Kasumi-1 (cell line): ENCODE measurements at regions not wholly inside any gene's neighbourhood (a gene's known extent, or its start where the extent isn't known, plus 50 kb on each side); places are given as distances from the start of the nearest gene placed in this dataset.
"Not testable (repeated sequence)": the region's sequence is repeated elsewhere in the genome, so short reads cannot be mapped to it uniquely, and the experiment has no call there.

Experiments used
- DNase-seq, 2 experiments: peaks; one replicate each; lab custom pipeline; 2025; lab: John Stamatoyannopoulos, UW

DNA sequence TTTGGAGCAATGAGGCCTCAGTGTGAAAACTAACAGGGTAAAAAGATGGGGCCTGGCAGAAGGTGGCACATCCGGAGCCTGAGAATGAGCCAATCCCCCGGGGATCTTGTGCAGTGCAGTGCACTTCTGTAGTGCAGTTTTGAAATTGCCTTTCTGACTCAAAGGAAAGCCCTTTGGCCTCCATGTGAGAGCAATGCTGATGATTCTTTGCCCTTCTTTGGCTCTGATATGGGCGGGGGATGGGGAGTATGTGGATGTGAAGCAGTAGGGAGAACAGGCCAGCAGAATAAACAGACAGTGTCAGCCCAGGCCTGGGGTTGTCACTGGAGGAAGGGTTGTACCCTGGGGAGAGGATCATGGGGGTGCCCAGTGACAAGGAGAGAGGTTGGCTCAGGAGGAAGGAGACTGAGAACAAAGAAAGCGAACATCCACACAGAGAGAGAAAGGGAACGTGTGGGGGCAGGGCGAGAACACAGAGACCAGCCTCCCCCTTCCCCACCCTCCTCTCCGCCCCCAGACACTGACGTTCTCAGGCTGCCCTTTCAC is 351.2 kb downstream of the CDC5L start:
- no peak for DNase-seq

DNA sequence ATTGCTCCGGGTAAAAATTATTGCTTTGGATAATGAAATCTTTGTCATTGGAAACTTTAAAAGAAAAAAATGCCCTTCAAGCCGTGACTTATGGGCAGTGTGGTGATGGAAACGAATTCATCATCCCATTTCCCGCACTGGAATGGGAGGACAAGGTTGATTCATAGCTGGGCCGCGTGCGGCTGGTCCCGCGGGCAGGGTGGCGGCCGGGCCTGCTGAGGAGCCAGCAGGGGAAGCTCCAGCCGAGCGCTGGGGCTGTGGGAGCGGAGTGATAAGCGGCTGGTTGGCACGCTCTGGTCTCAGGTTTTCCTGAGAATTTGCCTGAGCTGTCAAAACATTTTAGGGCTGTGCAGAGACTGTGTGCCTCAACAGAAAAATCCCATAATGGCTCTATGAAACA is 351.7 kb downstream of the CDC5L start:
- DNase-seq: no peak

DNA sequence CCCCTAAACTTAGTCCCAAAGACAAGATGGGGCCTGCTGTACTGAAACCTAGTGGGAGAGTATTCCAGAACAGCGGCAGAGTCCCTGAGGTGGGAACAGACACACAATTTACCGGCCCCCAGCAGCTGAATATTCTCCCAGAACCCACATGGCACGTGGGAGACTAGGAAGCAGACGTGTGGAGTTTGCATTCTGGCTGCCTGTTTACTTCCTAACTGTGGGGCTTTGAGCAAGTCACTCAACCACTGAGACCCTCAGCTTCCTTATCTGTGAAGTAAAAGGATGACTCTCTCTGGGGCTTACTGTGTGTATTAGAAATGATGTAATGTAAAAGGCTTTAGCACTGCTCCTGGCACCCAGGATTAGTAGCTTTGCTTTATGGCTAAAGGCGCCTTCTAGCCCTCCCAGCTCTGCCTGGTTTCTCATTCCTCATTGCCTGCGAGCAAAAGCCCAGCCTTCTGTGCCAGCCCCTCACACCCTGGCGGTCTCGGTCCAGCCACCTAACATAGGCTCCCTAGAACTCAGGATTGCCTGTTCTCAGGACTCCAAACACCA is 353.1 kb downstream of the CDC5L start:
- peak; percentile 20 to 33 for DNase-seq

DNA sequence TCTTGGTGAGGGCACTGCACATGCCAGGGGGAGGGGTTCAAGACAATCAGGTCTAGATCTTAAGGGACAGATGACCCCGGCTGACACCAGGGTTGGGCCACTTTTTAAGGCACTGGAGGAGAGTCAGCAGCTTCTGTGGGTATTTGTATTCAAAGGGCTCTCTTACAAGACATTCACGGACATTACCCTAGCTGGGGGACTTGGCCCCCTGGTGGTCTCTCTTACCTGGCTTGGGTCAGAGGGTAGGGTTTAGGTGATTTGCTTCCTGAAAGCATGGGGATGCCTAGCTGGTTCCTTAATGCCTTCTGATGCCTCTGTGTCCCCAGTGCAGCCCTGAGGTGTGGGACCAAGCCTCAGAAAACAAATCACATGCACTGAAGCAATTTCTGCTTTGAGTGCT is 354.7 kb downstream of the CDC5L start:
- DNase-seq: no peak

DNA sequence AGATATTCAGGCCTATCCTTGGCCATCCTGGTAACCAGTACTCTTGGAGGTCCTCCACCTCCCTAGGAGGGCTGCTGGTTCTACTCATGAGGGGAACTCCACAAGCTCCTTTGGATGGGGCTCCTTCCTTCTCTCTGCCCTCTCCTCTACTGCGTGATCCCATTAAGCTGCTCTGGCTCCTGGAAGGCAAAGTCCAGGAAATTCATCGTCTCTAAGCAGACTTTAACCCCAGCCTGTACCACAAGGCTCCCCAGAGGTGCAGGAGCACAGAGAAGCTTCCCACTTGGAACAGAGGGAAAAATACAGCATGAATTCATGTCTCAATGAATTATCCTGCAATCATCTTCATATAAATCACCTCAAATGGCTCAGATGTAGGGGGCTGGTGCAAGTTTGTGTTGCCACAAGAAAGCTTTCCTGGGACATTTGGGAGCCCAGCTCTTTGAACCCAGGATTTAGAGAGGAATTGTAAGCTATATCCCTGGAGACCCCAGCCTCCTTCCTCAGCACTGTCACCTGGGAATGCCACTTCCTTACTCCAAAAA is 355.4 kb downstream of the CDC5L start:
- DNase-seq: no peak

DNA sequence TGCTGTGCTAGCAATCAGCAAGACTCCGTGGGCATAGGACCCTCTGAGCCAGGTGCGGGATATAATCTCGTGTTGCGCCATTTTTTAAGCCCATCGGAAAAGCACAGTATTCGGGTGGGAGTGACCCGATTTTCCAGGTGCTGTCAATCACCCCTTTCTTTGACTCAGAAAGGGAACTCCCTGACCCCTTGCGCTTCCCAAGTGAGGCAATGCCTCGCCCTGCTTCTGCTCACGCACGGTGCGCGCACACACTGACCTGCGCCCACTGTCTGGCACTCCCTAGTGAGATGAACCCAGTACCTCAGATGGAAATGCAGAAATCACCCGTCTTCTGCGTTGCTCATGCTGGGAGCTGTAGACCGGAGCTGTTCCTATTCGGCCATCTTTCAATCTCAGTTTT is 372.6 kb downstream of the CDC5L start:
- not testable (repeated sequence) for DNase-seq

DNA sequence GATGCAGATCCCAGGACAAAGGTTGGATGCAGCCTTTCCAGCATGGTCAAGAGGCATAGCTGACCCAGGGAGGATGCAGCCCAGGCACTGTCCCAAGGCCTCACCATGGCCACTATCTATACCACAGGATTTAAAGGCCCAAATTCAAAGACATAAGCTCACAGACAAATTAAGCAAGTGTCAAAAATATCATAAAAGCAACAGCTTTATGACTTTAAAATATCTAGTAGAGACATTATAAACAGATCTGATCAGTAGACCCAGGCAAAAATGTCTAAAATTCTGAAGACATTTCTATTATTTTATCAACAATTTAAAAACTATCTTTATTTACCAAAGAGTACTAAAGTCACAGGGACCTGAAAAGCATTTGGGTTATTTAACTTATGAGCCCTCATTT is 373.5 kb downstream of the CDC5L start:
- DNase-seq: no peak

DNA sequence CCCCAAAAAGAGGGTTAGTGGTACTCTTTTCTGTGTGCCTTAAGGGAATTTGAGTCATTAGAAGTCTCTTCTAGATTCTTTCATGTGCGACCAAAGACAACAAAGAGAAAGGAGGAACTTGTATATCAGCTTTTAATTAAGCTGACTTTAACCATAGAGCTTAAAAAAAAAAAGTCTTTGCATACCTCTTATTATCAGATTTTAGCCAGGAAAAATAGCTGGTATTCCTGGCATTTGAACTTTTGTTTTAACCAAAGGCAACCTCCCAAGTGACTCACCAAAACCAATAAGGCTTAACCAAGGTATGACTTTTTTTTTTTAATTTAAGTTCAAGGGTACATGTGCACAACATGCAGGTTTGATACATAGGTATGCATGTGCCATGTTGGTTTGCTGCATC is 375.0 kb downstream of the CDC5L start:
- no peak for DNase-seq

DNA sequence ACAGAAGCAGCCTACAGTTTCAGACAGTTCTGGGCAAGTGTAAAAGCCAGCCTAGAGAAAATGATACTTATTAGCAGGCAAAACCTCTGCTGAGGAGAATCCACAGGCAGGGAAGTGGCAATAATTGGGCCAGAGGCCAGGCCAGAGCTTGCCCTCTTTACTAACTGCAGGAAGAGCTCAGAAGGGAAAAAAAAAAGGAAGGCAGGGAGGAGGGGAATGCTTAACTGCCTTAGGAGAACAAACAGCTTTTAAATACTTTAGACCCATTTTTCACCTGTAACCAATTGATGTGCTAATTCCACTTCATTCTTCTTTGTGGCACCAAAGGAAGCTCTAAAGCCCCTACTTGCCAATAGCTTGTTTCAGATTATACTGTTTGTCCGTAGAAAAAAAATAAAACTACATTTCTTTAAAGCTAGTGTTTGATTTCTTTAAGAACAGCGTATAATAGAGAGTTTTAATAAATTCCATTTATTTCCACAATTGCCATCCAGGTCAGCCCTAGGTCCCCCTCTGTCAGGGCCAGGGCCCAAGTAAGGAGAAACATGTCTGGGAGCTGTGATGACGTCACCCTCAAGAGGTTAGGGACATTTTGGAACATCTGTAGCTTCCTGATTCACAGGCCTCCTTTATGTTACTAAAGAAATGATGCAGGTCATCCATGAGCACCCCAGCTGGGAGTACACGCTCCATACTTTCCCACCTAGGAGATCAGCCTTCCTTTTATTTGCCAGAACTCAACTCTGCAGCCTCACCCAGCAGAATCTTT is 384.3 kb downstream of the CDC5L start:
- DNase-seq: peak in 1 of 2 experiments; percentile 18

DNA sequence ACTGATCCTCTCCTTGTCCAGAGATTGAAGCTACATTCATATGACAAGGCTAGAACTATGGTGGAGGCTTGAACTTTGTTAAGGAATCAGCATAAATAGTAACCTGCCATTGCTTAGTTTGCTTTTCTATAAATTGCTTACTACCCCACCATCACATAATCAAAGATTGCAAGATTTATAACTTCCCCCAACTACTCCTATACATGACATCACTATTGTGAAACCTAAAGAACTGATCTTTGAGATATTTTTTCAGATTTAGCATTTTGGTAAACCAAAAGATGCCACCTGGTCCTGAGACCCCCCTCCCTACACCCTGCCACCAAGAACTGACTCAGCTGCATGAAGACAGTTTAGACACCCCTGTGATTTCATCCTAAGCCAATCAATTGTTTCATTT is 385.3 kb downstream of the CDC5L start:
- DNase-seq: no peak

DNA sequence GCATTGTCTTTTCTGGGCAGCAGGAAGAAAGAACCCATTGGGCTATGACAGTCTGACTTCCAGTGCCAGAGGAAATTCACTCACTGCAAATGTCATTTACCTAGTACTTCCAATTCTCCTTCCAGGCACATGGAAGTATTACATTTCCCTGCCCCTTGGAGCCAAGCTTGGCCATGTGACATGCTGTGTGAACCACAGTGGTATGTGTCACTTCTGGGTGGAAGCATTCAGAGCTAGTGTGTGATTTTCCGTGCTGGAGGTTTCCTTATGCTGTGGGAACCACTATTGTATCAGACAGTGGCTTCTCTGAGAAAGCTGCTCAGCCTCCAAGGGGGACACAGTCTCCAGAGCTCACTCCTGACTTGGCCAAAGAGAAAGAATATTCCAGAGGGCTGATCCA is 387.6 kb downstream of the CDC5L start:
- DNase-seq: no peak

DNA sequence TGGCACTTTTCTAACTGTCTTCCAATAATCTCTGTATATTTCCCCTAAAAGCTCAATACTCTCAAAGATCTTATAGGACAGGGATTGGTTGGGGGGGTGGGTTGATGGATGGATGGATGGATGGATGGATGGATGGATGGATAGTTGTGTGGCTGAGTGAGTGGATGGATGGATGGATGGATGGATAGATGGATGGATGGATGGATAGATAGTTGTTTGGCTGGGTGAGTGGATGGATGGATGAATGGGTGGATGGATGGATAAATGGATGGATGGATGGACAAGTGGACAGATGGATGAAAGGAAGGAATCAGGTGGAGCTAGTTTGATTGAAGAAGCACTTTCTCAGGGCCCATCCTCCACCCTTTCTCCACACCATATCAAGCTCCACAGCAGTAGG is 388.8 kb downstream of the CDC5L start:
- no peak for DNase-seq

DNA sequence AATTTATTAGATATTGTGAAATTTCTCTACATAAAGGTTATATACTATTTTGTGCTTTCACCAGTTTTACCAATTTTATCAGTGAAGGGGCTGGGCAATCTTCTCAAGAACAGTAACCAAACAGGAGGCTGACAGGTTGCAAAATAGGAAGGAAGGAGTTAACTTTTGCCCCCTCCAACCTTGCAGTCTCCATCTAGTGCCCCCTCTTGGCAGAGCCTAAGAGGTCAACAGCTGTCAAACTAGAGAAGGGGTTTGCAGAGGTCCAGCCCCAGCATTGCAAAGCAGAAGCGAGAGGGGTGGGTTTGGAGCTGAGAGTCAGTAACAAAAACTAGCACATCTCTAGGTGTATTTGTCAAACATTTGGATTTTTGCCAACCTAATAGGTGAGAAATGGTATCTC is 391.0 kb downstream of the CDC5L start:
- DNase-seq: no peak
